ENCODE measurements at regions not wholly inside any gene's neighbourhood (a gene's known extent, or its start where the extent isn't known, plus 50 kb on each side); places are given as distances from the start of the nearest gene placed in this dataset.

- WGBS, 2 donors = 55 to 64% methylated on average over 4 of the region's 4 CpGs
- H3K4me1 ChIP-seq = peaks cover 0 to 18% (median 0%) of the 10 kb centered on the region in 4 donors
- no peaks in the 10 kb centered on the region for H3K9me3 ChIP-seq
- TF ChIP-seq POLR2A (IDR thresholded peaks at IDR 0.05) (no peak), EP300 (IDR thresholded peaks at IDR 0.05) (no peak), CTCF (IDR thresholded peaks at IDR 0.05) (no peak)
- H3K4me3 ChIP-seq = no peak overlapping the region
- no peaks in the 10 kb centered on the region for H3K27me3 ChIP-seq
- no peak for DNase-seq (ENCODE audit: low spot score in 2 of 2)
- H3K27ac ChIP-seq = peak overlapping the region in 2 of 4 donors; percentile 42 to 43
- no peaks in the 10 kb centered on the region for H3K36me3 ChIP-seq
Observed at GRCh38 chr1:100628631-100629081, 90.7 kb downstream of the GPR88 start.

- H3K9me3 ChIP-seq = no peaks in the 10 kb centered on the region
- H3K27ac ChIP-seq = peak overlapping the region in 1 of 4 donors; percentile 42
- no peaks in the 10 kb centered on the region for H3K27me3 ChIP-seq
- no peak for DNase-seq (ENCODE audit: low spot score in 2 of 2)
- peaks cover 0 to 18% (median 0%) of the 10 kb centered on the region in 4 donors for H3K4me1 ChIP-seq
- TF ChIP-seq EP300 (IDR thresholded peaks at IDR 0.05) (no peak), CTCF (IDR thresholded peaks at IDR 0.05) (no peak), POLR2A (IDR thresholded peaks at IDR 0.05) (no peak)
- no peaks in the 10 kb centered on the region for H3K36me3 ChIP-seq
- no peak overlapping the region for H3K4me3 ChIP-seq
Observed at GRCh38 chr1:100629391-100629790, 90.2 kb upstream of the VCAM1 start.

- H3K27me3 ChIP-seq = no peaks in the 10 kb centered on the region
- DNase-seq (ENCODE audit: low spot score in 2 of 2) = no peak
- no peak overlapping the region for H3K27ac ChIP-seq
- H3K9me3 ChIP-seq = no peaks in the 10 kb centered on the region
- no peaks in the 10 kb centered on the region for H3K36me3 ChIP-seq
- H3K4me1 ChIP-seq = peaks cover 0 to 18% (median 0%) of the 10 kb centered on the region in 4 donors
- WGBS, 2 donors = 75 to 91% methylated on average over 4 of the region's 4 CpGs
- no peak overlapping the region for H3K4me3 ChIP-seq
- no peak for TF ChIP-seq CTCF (IDR thresholded peaks at IDR 0.05)
- TF ChIP-seq POLR2A (IDR thresholded peaks at IDR 0.05) = no peak
- TF ChIP-seq EP300 (IDR thresholded peaks at IDR 0.05) = no peak
Observed at GRCh38 chr1:100631015-100631551, 88.5 kb upstream of the VCAM1 start.

GRCh38 chr1:100642826-100643225, 76.7 kb upstream of the VCAM1 start:
- DNase-seq (ENCODE audit: low spot score in 2 of 2) = no peak
- 68 to 79% methylated on average over 2 of the region's 2 CpGs for WGBS, 2 donors

More at GRCh38 chr1:100642826-100643225, 76.7 kb upstream of the VCAM1 start:
- Histone ChIP-seq H3K36me3 (no peaks in the 10 kb centered on the region), H3K27ac (no peak overlapping the region), H3K4me1 (peaks cover 0 to 11% (median 0%) of the 10 kb centered on the region in 4 donors), H3K4me3 (no peak overlapping the region), H3K27me3 (no peaks in the 10 kb centered on the region), H3K9me3 (peaks cover 0 to 1% (median 0%) of the 10 kb centered on the region in 4 donors)
- no peak for TF ChIP-seq POLR2A (IDR thresholded peaks at IDR 0.05)
- TF ChIP-seq CTCF (IDR thresholded peaks at IDR 0.05) = no peak
- no peak for TF ChIP-seq EP300 (IDR thresholded peaks at IDR 0.05)

Data from tibial nerve (tissue), 4 donors.